Ascending aorta (tissue), 2 donors: ENCODE measurements at regions not wholly inside any gene's neighbourhood (a gene's known extent, or its start where the extent isn't known, plus 50 kb on each side); places are given as distances from the start of the nearest gene placed in this dataset.

ENCODE experiments used
- DNase-seq, 2 donors: peaks; one replicate each; pipeline ENCODE4 v3.0.0-alpha.2; 2019; ENCODE audit warnings: low spot score in 2 of 2
- H3K27ac ChIP-seq, 2 donors: fragments of 200-600 bp; sonication (generic); one replicate each; pipeline ENCODE4 v1.5.1; 2016 to 2017; ENCODE audit warnings: mild to moderate bottlenecking in 1 of 2
- H3K27me3 ChIP-seq: fragments of 200-600 bp; sonication (generic); one replicate; pipeline ENCODE4 v1.5.1; 2017
- H3K36me3 ChIP-seq, 2 donors: fragments of 200-600 bp; sonication (generic); one replicate each; pipeline ENCODE4 v1.5.1; 2016
- H3K4me1 ChIP-seq, 2 donors: fragments of 200-600 bp; sonication (generic); one replicate each; pipeline ENCODE4 v1.5.1; 2016 to 2017; ENCODE audit warnings: mild to moderate bottlenecking in 1 of 2
- H3K4me3 ChIP-seq, 2 donors: fragments of 200-600 bp; sonication (generic); one replicate each; pipeline ENCODE4 v1.5.1; 2016 to 2017; ENCODE audit warnings: mild to moderate bottlenecking in 1 of 2
- H3K9me3 ChIP-seq, 2 donors: fragments of 200-600 bp; sonication (generic); one replicate each; pipeline ENCODE4 v1.5.1; 2016
- intact Hi-C: fragments of 100-400 bp; cut with DNase I; formaldehyde crosslinking; loops from one replicate; pipeline ENCODE4 v1.15.1; 2023
- TF ChIP-seq, protein P1 (sequence below), 3 experiments: fragments of 200-600 bp in 2 of 3; fragments of 450-650 bp in 1 of 3; sonication (generic) in 2 of 3; IDR thresholded peaks; one replicate each; pipeline ENCODE4 v1.5.1; 2016 to 2019; ENCODE audit warnings: antibody characterized with exemption in 3 of 3, mild to moderate bottlenecking in 1 of 3, moderate library complexity in 1 of 3

DNA sequence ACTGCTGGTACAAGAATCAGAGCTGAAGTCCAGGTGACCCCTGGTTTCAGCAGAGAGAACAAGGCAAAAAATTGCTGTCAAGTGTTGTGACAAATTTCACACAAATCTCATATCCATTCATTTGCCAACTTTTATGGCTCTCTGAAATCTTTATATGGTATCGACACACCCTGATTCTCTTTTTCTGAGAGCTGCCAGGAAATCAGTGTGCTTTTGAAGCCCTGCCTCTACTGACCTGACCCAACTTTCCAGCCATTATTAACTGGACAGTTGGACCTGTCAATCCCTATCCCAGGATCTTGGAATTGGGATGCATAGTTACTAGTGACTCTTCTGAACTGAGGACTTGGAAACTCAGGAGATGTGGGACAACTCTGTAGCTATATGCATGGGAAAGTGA lies 288.2 kb upstream of the GADL1 start:
- intact Hi-C loops = no loop called here
- Histone ChIP-seq H3K4me1 (peaks cover 0 to 18% of the 10 kb centered on the region in 2 donors), H3K27me3 (no peaks in the 10 kb centered on the region), H3K4me3 (no peak overlapping the region), H3K36me3 (no peaks in the 10 kb centered on the region), H3K27ac (no peak overlapping the region), H3K9me3 (no peaks in the 10 kb centered on the region)
- TF ChIP-seq, protein P1, sequence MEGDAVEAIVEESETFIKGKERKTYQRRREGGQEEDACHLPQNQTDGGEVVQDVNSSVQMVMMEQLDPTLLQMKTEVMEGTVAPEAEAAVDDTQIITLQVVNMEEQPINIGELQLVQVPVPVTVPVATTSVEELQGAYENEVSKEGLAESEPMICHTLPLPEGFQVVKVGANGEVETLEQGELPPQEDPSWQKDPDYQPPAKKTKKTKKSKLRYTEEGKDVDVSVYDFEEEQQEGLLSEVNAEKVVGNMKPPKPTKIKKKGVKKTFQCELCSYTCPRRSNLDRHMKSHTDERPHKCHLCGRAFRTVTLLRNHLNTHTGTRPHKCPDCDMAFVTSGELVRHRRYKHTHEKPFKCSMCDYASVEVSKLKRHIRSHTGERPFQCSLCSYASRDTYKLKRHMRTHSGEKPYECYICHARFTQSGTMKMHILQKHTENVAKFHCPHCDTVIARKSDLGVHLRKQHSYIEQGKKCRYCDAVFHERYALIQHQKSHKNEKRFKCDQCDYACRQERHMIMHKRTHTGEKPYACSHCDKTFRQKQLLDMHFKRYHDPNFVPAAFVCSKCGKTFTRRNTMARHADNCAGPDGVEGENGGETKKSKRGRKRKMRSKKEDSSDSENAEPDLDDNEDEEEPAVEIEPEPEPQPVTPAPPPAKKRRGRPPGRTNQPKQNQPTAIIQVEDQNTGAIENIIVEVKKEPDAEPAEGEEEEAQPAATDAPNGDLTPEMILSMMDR (IDR thresholded peaks at IDR 0.05) = no peak
- no peak for DNase-seq

DNA sequence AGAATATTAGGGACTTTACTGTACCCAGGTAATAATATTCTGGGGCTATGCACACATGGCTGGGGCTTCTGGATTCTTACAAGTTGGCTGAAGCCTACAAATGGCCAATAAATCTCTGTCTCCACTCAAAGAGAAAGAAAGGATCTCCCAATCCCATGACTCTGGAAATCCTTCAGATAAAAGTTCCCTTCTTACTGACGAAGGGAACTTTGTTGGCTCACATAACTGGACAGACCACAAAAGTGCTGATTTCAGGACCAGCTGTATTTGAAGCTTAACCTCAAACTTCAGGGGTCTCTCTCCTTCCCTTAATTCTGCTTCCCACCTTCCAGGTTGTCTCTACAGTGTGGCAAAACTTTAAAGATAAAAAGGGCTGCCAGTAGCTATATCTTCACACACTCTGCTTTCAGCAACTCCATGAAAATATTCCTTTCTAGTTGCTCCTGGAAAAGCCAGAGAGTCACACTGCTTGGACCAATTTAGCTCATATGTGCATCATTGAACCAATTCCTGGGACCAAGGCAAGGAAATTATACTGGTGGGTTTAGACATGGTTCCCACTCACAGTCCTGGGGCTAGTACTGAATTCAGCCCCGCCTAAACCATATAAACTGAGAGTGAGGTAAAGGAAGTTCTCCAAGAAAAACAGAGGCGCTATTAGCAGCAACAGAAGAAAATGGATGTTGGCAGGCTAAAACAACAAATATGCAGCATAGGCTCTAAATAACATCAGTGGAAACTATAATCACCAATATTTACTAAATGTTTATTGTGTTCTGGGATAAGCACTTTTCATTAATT lies 290.0 kb upstream of the GADL1 start:
- Histone ChIP-seq H3K9me3 (no peaks in the 10 kb centered on the region), H3K4me1 (peaks cover 0 to 21% of the 10 kb centered on the region in 2 donors), H3K27me3 (no peaks in the 10 kb centered on the region), H3K27ac (peak overlapping the region; percentile 18 to 41), H3K36me3 (no peaks in the 10 kb centered on the region), H3K4me3 (no peak overlapping the region)
- TF ChIP-seq, protein P1 (IDR thresholded peaks at IDR 0.05) = no peak
- no peak for DNase-seq
- intact Hi-C loops = loop anchor here (2.0 kb wide), 1 partner anchor 14 kb away; no protein-coding TSS in a partner anchor

DNA sequence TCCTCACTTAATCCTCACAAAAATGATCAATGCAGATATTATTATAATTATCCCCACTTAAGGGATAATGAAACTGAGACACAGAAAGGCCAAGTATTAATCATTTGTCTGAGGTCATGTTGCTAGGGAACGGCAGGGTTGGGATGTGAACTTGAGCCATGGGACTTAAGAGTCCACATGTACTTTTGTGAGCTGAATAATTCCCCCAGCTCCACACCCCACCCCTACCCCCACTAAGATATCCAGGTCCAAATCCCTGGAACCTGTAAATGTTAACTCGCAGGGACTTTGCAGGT lies 290.5 kb upstream of the GADL1 start:
- H3K27ac ChIP-seq = no peak overlapping the region
- TF ChIP-seq, protein P1 (IDR thresholded peaks at IDR 0.05) = no peak
- H3K9me3 ChIP-seq = no peaks in the 10 kb centered on the region
- no peak overlapping the region for H3K4me3 ChIP-seq
- H3K27me3 ChIP-seq = no peaks in the 10 kb centered on the region
- no peak for DNase-seq
- no peaks in the 10 kb centered on the region for H3K36me3 ChIP-seq
- intact Hi-C loops = loop anchor here (2.0 kb wide), 1 partner anchor 14 kb away; no protein-coding TSS in a partner anchor
- peaks cover 0 to 21% of the 10 kb centered on the region in 2 donors for H3K4me1 ChIP-seq

DNA sequence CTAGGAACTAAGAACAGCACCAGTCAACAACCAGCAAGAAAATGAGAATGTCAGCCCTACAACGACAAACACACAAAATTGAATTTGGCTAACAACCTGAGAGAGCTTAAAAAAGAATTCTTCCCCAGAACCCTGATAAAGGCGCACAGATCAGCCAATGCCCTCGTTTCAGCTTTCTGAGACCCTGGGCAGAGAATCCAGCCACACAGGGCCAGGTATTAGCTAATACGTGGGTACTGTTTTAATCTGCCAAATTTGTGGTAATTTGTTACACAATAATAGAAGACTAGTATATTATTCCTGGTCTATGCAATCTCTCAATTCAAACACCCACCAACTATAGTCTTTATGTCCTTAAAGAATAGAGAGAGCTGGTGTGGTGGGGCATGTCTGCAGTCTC lies 291.6 kb upstream of the GADL1 start:
- Histone ChIP-seq H3K27ac (no peak overlapping the region), H3K36me3 (no peaks in the 10 kb centered on the region), H3K27me3 (no peaks in the 10 kb centered on the region), H3K9me3 (no peaks in the 10 kb centered on the region), H3K4me1 (peaks cover 0 to 21% of the 10 kb centered on the region in 2 donors), H3K4me3 (no peak overlapping the region)
- intact Hi-C loops = no loop called here
- TF ChIP-seq, protein P1 (IDR thresholded peaks at IDR 0.05) = no peak
- no peak for DNase-seq

DNA sequence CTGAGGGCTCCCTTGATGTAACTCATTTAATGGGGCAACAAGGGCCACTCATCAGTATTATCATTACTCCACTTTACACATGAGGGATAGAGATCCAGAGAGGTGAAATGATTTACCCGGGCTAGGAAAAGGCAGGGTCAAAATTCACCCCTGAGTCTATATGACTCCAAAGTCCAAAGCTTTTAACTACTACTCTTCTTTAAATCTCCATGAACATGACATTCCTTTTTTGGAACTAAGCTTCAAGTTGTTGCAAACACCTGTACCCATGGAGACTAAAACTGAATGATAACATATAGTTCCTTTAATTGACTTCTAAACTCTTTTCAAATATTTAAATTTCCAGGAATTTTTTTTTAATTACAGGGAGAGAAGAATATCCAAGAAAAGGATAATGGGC lies 292.9 kb upstream of the GADL1 start:
- intact Hi-C loops = no loop called here
- Histone ChIP-seq H3K27ac (peak overlapping the region; percentile 45 to 72), H3K27me3 (no peaks in the 10 kb centered on the region), H3K9me3 (no peaks in the 10 kb centered on the region), H3K36me3 (no peaks in the 10 kb centered on the region), H3K4me1 (peaks cover 0 to 21% of the 10 kb centered on the region in 2 donors), H3K4me3 (no peak overlapping the region)
- DNase-seq = no peak
- TF ChIP-seq, protein P1 (IDR thresholded peaks at IDR 0.05) = no peak
